HG02642 (cell line): ENCODE measurements at regions not wholly inside any gene's neighbourhood (a gene's known extent, or its start where the extent isn't known, plus 50 kb on each side); places are given as distances from the start of the nearest gene placed in this dataset.
"Not testable (repeated sequence)": the region's sequence is repeated elsewhere in the genome, so short reads cannot be mapped to it uniquely, and the experiment has no call there.

ENCODE experiments used
- ATAC-seq: cut with Tn5 transposase; IDR thresholded peaks from one replicate; pipeline ENCODE4 v1.9.1; 2021; ENCODE audit warnings: mild to moderate bottlenecking; ENCODE audit not compliant: unreplicated experiment, poor library complexity

DNA sequence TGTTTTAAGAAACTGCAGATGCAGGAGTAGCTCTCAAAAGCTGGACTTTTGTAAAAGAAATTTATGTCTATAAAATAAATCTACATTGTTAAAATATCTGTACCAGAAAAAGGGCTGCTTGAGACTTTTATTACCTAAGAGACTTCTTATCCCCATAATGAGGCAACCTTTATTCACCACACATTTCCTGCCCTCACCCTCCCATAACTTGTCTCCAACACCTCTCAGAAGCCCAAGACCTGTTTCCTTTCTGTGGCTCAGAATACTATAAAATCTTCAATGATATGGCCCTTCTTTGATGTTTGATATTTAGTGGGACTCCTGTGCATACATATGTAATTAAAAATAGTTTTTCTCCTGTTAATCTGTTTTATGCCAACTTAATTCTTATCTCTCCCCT is 141.5 kb upstream of the FER start:
- no peak for ATAC-seq

DNA sequence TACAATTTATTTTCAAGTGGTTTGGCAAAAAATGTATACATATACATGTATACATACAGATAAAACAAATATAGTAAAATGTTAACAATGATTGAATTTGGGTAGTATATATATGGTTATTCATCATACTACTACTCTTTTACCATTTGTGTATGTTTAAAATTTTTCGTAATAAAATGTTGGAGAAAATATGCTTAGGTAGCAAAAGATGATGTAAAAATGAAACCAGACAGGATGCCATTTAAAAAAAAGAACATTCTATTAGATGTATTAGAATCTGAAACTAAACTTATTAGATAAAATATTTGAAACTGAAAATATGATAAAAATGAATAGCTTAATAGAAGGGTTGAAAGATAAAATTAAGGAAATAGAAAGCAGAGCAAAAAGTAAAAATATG is 144.9 kb upstream of the FER start:
- ATAC-seq = no peak

DNA sequence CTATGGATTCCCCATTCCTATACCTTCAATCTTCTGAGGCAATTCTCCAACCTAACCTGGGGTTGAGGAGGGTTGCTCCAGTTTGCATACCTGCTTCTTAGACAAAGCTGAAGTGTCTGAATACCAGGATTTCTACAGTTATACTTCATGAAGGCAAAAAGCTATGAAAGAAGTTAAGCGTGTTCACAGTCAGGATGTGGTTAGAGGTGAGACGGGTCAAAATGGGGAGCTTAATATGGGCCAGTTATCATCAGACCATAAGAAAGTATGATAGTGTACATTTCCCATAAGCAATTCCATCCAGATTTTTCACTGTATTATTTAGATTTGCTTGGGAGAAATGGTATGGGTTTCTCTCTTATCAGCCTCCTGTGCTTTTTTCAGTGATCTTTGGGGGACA is 156.9 kb upstream of the FER start:
- ATAC-seq = no peak

DNA sequence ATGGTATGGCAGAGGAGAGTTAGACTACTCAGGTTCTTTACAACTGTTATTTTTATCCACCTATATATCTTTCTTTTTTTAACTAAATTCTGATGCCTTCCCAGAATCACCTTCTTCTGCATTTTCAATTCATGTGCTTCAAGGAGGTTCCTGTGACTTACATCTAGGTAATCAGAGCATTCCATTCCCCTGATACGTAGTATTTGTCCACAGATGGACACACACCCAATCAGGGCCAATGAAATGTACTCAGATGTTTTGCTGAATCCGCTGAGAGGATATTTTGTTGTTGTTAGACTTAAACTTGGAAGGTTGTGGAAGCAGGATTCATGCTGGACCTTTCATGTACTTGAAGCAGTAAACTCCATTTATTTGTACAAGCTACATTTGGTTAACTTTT is 159.4 kb upstream of the FER start:
- no peak for ATAC-seq

DNA sequence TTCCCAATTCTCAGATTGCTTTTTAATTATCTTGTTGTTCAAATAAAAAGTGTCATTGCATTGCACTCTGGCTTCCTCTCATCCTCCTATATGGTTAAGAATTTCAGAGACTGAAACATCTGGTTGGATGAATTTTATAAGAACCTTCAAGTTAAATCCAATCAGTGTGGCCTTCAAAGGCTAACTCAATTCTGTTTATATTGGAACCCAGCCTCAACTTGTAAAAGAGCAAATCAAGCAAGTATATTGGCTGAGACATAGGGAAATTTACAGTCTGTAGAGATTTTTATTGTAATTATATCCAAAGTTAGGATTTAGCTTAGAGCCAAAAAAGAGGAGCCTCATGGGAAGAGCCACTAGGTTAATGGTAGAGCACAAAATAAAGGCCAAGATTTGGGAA is 159.9 kb upstream of the FER start:
- ATAC-seq = no peak

DNA sequence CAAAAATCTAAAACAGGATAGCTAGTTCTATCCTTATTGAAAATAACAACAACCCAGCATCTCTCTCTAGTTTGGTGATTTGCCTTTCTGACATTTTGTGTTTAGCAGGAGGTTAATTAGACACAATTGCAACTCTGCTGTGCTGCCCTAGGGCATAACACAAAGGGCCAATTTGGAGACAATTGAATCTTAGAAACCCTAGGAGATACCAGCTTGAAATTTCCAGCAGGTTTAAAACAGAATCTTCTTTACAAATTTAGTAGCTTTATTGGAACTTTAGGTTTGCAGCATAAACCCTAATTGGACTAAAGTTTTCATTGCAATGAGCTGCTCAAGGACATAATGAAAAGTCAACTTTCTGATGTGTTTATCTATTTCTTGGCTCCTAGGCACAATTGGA is 166.7 kb upstream of the FER start:
- no peak for ATAC-seq

DNA sequence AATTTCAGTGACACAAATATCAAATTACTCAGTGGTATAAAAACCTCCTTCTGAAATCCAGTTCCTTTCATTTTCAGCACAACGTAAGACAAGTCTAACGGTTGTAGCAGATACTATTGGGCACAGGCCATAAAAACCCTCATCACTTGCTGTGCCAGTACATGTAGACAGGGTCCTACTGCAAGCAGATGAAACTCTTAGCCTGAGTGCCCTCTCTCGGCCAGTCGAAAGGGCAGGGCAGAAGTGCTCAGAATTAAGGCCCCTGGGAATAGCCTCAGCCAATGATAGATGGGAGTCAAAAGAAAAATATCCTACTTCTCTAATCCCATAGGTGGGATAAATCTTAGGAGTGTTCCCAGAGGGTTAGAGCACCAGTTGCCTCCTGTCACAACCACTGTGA is 168.5 kb upstream of the FER start:
- ATAC-seq = no peak

DNA sequence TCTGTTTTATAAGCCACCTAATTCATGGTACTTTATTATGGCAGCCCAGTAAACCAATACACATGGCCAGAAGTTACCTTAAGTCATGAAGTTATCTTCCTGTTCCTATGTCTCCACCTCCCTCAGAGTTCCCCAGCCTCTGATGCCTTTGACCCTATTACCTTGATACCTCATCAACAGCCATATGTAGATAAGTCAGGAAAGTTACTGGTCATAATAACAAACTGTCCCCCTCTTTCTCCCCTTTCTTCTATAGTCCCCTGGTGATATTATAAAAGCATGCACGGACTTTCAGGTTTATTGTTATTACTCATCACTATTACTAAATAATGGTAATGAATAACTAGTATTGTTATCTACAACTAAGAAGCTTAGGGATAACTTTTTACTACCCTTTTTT is 168.9 kb upstream of the FER start:
- no peak for ATAC-seq

DNA sequence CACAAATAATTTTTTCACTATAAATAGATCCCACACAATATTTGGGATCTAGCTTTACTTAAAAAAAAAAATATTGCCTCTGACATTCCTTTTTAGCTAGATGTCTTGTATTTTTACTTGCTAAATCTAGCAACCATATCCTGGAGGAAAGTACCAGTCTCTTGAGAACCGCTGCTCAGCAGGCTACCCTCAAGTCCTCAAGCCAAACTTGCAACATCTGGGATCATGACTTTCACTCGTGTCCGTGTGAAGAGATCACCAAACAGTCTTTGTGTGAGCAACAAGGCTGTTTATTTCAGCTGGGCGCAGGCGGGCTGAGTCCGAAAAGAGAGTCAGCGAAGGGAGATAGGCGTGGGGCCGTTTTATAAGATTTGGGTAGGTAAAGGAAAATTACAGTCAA is 180.3 kb upstream of the FER start:
- ATAC-seq = no peak

DNA sequence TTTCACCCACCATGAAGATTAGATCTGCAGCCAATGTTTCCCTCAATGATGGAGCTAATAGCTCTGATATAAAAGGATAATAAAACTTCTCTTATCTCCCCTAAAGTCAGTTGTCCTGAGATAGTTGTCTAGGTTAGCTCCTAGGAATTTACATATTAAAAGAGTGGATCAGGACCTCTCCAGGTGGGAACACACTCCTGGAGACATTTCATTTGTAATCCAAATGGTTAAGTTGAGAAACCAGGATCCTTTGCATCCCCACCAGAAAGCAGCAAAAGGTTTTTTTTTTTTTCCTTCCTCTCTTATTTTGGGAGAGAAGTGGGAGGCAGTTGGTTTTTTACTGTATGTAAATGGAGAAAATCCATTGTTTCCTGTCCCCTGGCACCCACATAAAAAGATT is 182.5 kb upstream of the FBXL17 start:
- ATAC-seq = no peak

DNA sequence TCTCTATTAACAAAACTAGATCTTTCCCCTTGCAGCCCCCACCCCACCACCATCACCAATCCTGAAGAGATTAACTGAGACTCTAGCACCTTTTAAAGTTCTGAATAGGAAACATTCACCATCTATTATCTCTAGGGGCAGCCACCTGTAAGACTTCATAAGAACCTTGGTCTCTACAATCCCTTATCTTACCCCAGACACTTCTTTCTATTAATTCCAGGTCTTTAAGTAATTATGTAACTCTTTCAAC is 180.2 kb upstream of the FBXL17 start:
- ATAC-seq = no peak

DNA sequence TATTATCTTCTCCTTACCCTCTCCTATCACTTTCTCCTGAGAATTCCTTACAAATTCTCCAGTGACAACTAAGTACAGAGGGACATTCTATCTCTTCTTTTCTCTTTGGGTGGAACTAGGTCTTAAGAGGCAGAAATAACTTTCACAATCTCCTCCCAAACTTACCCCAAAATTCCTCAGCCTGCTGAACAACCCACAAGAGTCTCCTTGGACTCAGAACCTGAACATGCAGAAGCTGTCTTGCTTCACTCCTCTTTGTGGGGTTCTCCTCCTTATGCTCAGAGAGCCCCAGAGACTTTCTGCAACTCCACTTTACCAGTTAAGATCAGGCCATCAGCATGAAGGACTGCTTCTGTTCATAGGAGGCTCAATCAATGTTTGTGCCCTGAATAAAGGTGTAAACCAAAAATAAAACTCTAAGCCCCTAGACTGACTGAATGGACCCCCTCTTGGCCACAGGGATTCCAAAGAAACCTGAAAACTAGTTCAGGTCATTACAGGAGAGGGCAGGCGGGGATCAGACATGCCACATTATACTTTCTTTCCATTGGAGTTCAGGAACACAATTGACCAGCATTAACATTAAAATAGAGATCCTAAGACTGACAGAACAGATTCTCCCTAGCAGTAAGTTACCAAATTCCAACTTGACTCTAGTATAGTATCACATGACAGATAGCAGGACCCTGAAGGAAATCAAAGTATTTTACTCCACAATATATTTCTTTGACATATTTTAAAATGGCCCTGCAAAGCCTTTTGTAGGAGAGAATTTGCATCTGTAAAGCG is 179.7 kb upstream of the FBXL17 start:
- ATAC-seq = no peak

DNA sequence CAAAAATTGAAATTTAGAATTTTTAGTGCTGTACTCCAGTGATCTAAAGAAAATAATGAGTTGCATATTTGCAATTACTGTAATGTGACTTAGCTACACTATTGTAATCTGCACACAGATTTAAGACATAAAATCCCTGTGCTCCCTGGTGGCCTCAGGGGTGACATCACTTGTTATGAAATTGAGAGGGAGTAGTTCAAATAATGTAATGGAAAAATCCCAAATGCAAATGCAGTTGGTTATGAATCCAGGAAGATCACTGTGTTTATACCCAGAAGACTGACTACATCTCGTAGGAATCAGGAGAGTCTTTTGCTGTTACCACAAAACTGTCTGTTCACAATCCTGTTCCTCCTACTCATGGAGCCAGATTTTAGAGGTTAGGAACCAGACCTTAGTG is 178.7 kb upstream of the FBXL17 start:
- ATAC-seq = no peak

DNA sequence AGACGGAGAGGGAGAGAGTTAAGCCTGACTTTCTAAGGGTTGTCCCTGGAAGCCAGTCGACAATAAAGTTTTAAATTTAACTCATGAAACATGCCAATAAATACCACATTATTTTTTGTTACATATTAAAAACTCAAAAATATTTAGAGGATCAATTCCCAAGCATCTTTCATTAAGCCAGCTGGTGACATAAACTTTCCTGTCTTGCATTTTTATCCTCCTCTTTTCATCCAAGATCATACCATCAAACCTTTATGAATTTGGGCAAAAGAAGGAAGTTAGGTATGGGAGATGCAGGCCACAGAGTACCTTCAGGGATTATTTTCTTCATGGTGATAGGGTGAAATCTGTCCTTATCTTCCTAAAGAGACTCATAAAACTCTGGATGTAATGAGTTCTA is 178.3 kb upstream of the FBXL17 start:
- no peak for ATAC-seq

DNA sequence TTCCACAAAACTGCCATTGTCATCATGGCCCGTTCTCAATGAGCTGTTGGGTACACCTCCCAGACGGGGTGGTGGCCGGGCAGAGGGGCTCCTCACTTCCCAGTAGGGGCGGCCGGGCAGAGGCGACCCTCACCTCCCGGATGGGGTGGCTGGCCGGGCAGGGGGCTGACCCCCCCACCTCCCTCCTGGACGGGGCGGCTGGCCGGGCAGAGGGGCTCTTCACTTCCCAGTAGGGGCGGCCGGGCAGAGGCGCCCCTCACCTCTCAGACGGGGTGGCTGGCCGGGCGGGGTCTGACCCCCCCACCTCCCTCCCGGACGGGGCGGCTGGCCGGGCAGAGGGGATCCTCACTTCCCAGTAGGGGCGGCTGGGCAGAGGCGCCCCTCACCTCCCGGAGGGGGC is 176.9 kb upstream of the FBXL17 start:
- not testable (repeated sequence) for ATAC-seq

DNA sequence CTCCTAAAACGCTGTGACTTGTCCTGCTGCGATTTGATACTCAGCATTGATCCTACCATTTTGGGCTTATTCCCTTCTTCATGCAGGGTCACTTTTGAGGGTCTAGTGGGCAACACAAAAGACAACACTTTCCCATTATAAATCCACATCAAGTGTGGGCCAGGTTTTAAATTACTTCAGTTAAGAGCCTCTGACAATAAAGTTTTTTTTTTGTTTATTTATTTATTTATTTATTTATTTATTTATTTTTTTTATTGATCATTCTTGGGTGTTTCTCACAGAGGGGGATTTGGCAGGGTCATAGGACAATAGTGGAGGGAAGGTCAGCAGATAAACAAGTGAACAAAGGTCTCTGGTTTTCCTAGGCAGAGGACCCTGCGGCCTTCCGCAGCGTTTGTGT is 176.2 kb upstream of the FBXL17 start:
- ATAC-seq = not testable (repeated sequence)

DNA sequence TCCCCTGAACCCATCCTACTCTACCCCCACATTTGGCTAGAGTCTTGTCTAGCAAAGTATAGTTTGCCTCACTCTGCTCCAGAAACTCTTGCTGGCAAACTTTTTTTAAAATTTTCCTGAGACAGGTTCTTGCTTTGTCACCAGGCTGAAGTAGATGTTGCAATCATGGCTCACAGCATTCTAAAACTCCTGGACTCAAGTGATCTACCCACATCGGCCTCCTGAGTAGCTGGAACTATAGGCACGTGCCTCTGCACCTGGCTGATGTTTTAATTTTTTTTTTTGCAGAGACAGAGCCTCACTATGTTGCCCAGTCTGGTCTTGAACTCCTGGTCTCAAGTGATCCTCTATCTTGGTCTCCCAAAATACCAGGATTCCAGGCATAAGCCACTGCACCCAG is 175.8 kb upstream of the FBXL17 start:
- no peak for ATAC-seq

DNA sequence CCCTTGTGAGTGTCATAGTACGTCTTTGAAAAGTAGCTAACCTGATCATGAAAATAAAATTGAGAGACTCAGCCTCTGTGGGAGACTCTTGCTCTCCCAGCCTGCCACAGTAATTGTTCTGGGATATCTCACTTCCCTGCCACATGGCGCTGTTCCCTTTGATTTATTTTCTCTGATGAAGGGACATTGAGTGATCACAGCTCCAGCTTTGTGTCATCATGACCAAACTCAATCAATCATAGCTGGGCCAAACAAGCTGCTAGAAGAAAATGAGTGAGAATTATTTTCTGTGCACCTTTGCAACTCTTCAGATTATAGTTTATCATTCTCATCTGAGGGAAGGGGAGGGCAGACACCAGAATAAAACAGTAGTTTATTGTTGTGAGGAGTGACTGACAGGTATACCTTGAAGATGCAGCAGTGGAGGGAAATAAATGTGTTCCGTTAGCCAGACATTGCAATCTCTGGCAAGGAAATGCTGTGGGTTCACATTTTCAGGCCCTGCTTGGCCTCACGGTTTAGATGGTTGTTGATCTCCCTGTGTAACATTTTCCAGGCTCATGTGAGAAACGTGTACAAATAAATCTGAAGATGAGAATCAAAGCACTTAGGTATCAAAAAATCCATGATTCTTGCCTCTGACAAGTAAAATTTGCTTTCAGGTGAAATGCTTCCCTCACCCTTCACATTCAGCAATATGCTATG is 174.7 kb upstream of the FBXL17 start:
- ATAC-seq = no peak

DNA sequence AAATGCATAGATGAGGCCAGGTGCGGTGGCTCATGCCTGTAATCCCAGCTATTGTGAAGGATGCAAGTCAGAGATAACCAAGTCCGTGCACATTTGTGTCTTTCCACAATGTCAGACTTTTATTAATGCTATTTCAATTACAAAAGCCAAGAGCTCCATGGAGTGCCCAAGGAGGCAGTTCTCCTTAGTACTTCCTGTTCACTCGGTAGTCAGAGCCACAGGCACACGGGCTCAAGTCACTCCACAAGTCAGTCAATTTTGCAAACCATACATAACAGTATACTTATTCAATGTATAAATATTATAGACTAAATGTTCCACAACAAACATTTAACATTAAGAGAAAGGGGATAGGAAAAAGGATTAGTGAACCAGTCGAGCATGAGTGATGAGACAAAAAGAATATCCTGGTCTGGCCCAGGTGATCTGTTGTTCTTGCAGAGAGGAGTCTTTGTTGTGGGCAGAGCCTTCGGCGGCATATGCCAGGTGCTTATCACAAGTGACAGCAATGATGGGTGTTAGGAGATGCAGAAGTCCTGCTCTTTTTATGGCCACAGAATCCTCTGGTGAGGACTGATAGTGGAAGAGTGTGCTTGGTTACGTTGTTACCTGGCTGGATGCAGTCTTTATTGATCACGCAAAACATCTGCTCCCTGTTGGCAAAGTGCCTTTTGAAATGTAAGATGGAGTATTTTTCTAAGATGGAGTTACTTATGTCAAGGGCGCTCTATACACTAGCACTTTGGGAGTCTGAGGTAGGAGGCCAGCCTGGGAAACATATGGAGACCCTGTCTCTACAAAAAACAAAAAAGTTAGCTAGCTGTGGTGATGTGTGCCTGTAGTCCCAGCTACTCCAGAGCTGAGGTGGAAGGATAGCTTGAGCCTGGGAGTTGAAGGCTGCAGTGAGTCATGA is 167.0 kb upstream of the FBXL17 start:
- ATAC-seq = no peak

DNA sequence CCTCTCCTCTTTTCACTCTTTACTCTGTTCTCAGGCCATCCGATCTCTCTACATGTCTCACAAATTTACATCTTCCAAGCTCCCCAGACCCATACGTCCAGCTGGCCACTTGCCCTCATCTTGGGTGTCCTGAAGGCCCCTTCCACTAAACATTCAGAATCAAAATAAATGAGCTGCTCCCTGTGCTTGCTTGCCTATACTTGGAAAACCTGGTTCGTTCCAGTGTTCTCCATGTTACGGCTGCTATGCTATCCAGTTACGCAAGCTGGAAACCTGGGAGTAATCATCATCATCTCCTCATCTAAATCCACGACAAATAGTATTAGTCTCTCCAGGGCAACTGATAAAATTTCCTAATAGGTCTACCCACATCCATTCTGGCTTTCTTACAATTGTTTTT is 165.0 kb upstream of the FBXL17 start:
- ATAC-seq = no peak

DNA sequence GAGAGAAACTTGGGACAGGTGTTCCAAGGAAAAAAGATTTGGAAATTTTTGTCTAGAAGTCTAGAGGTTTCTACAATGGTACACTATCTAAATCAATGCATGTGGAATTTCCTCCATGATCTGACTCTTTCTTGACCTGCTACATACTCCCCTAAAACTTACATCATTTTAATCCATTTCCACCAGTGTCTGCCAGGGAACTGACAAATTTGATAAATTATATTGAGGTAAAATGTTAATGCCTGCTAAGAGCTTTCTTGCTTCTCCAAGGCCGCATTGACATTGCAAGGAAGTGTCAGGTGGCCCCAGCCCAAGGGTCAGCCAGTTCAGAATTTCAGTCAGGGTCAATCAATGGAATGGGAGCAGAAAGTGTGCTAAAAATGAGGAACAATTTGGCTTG is 163.4 kb upstream of the FBXL17 start:
- no peak for ATAC-seq
